HepG2 (cell line): ENCODE measurements at regions not wholly inside any gene's neighbourhood (a gene's known extent, or its start where the extent isn't known, plus 50 kb on each side); places are given as distances from the start of the nearest gene placed in this dataset.

Source experiments
- ATAC-seq: fragments of 200-7000 bp; cut with Tn5 transposase; 3 replicates; pipeline ENCODE4 v1.9.1; 2020; ENCODE audit warnings: mild to moderate bottlenecking, moderate library complexity
- BruUV-seq: library from RNA; stranded (reverse); fragments of 400-500 nt; replicated peaks from 2 replicates; lab custom pipeline; 2021; lab: Mats Ljungman, UMichigan
- CTCF ChIA-PET: fragments of 300-600 bp; formaldehyde crosslinking; extraction: SDS; loops from one replicate; lab custom pipeline; 2021; ENCODE audit warnings: low total read pairs, inconsistent platforms, low intra/inter-chr PET ratio; lab: Yijun Ruan, JAX
- POLR2A ChIA-PET: fragments of 350-600 bp; sonication (Branson Sonifier 250); formaldehyde crosslinking; loops from one replicate; lab custom pipeline; 2020; ENCODE audit warnings: antibody characterized with exemption, inconsistent platforms; lab: Yijun Ruan, JAX
- DNase-seq: peaks from one replicate; pipeline ENCODE4 v3.0.0-alpha.2; 2015; ENCODE audit warnings: low spot score
- FAIRE-seq: peaks from 3 replicates; lab custom pipeline; 2011; peaks lifted over from hg19 to GRCh38; lab: Jason Lieb, UNC
- H2AFZ ChIP-seq: one replicate; pipeline ENCODE4 v1.6.1; 2011; ENCODE audit warnings: low read length, inconsistent platforms
- H3K27ac ChIP-seq: fragments of 300-600 bp; 3 replicates; pipeline ENCODE4 v1.8.0; 2011; ENCODE audit warnings: mixed run types, mild to moderate bottlenecking, mixed read lengths, low read length, inconsistent platforms; ENCODE audit not compliant: insufficient read depth; ENCODE audit errors: extremely low read length
- H3K27me3 ChIP-seq, 2 experiments: fragments of 200-600 bp in 1 of 2; 2 replicates in 1 of 2; 3 replicates in 1 of 2; pipeline versions ENCODE4 v1.6.0 to v1.8.0; 2011; ENCODE audit warnings: low read length in 2 of 2, mild to moderate bottlenecking in 2 of 2, moderate library complexity in 2 of 2, inconsistent platforms in 1 of 2; ENCODE audit not compliant: insufficient read depth in 2 of 2, control insufficient read depth in 1 of 2
- H3K36me3 ChIP-seq, 2 experiments: fragments of 200-600 bp in 1 of 2; replicated peaks in 1 of 2; 2 replicates in 1 of 2; 3 replicates in 1 of 2; pipeline versions ENCODE4 v1.5.1 to v1.8.0; 2011; ENCODE audit warnings: low read length in 2 of 2, inconsistent platforms in 1 of 2; ENCODE audit not compliant: insufficient read depth in 2 of 2, control insufficient read depth in 1 of 2
- H3K4me1 ChIP-seq: 2 replicates; pipeline ENCODE4 v1.5.1; 2012; ENCODE audit warnings: low read length, inconsistent platforms; ENCODE audit not compliant: insufficient read depth
- H3K4me2 ChIP-seq: 2 replicates; pipeline ENCODE4 v1.6.0; 2011; ENCODE audit warnings: low read depth, low read length, inconsistent platforms
- H3K4me3 ChIP-seq, 3 experiments: fragments of 200-600 bp in 1 of 3; sonication (generic), shearing (Covaris generic) in 1 of 3; replicated peaks in 1 of 3; 2 replicates each; pipeline ENCODE4 v1.5.1; 2011 to 2016; ENCODE audit warnings: low read length in 3 of 3, inconsistent platforms in 2 of 3, low read depth in 2 of 3, mild to moderate bottlenecking in 2 of 3, control low read depth in 1 of 3, mixed read lengths in 1 of 3; ENCODE audit not compliant: insufficient read depth in 1 of 3
- H3K79me2 ChIP-seq: one replicate; pipeline ENCODE4 v1.6.1; 2011; ENCODE audit warnings: low read length, inconsistent platforms; ENCODE audit not compliant: insufficient read depth
- H3K9ac ChIP-seq: 2 replicates; pipeline ENCODE4 v1.6.0; 2011; ENCODE audit warnings: mild to moderate bottlenecking, low read depth, low read length, inconsistent platforms; ENCODE audit not compliant: insufficient read depth
- H3K9me3 ChIP-seq: 2 replicates; pipeline ENCODE4 v1.5.1; 2012; ENCODE audit warnings: mild to moderate bottlenecking, low read length
- H4K20me1 ChIP-seq: 2 replicates; pipeline ENCODE4 v1.6.0; 2011; ENCODE audit warnings: inconsistent platforms, mild to moderate bottlenecking, low read length, moderate library complexity; ENCODE audit not compliant: insufficient read depth
- ADNP ChIP-seq: sonication (generic); formaldehyde crosslinking; IDR thresholded peaks from 2 replicates; pipeline ENCODE4 v1.4.0; 2020; ENCODE audit warnings: missing genetic modification reagents
- ATAD3A ChIP-seq: sonication (generic); formaldehyde crosslinking; IDR thresholded peaks from 2 replicates; pipeline ENCODE4 v1.4.0; 2020; ENCODE audit warnings: missing genetic modification reagents
- CAMTA2 ChIP-seq: sonication (generic); formaldehyde crosslinking; IDR thresholded peaks from 2 replicates; pipeline ENCODE4 v1.4.0; 2020; ENCODE audit warnings: mild to moderate bottlenecking, missing genetic modification reagents, borderline replicate concordance
- CREM ChIP-seq, 2 experiments: sonication (generic) in 1 of 2; formaldehyde crosslinking in 1 of 2; IDR thresholded peaks; 2 replicates each; pipeline versions ENCODE4 v1.4.0 to v1.6.1; 2016 to 2020; ENCODE audit warnings: antibody characterized with exemption in 1 of 2, mild to moderate bottlenecking in 1 of 2, missing genetic modification reagents in 1 of 2
- ELF3 ChIP-seq: IDR thresholded peaks from 2 replicates; pipeline ENCODE4 v1.6.1; 2016; ENCODE audit warnings: missing genetic modification reagents, missing compliant biosample characterization
- EP300 ChIP-seq, 3 experiments: sonication (generic) in 1 of 3; formaldehyde crosslinking in 1 of 3; IDR thresholded peaks; 2 replicates each; pipeline versions ENCODE4 v1.5.1 to v1.6.1; 2011 to 2020; ENCODE audit warnings: low read depth in 2 of 3, low read length in 2 of 3, borderline replicate concordance in 1 of 3, improper control_type of control experiment in 1 of 3, mild to moderate bottlenecking in 1 of 3, missing genetic modification reagents in 1 of 3, moderate library complexity in 1 of 3
- GATA4 ChIP-seq: sonication (generic); IDR thresholded peaks from 2 replicates; pipeline ENCODE4 v1.6.1; 2016; ENCODE audit warnings: antibody characterized with exemption, low read depth, borderline replicate concordance
- HHEX ChIP-seq: IDR thresholded peaks from 2 replicates; pipeline ENCODE4 v1.6.1; 2016; ENCODE audit warnings: control low read depth
- NCOR1 ChIP-seq: fragments of 200-600 bp; sonication (generic); IDR thresholded peaks from 2 replicates; pipeline ENCODE4 v1.7.0; 2017; ENCODE audit warnings: antibody characterized with exemption, low read length, borderline replicate concordance
- NR2F2 ChIP-seq: IDR thresholded peaks from 2 replicates; pipeline ENCODE4 v1.6.1; 2012; ENCODE audit warnings: low read depth, inconsistent platforms, borderline replicate concordance
- PAXIP1 ChIP-seq: sonication (generic); formaldehyde crosslinking; conservative IDR thresholded peaks from 2 replicates; pipeline ENCODE4 v1.4.0; 2020; ENCODE audit warnings: mild to moderate bottlenecking, missing genetic modification reagents, moderate library complexity
- SALL1 ChIP-seq: sonication (generic); formaldehyde crosslinking; IDR thresholded peaks from 2 replicates; pipeline ENCODE4 v1.8.0; 2022; ENCODE audit warnings: mild to moderate bottlenecking, missing genetic modification reagents
- SP4 ChIP-seq: sonication (generic); formaldehyde crosslinking; IDR thresholded peaks from 2 replicates; pipeline ENCODE4 v1.8.1; 2023; ENCODE audit warnings: mild to moderate bottlenecking, missing genetic modification reagents
- THAP11 ChIP-seq: IDR thresholded peaks from 2 replicates; pipeline ENCODE4 v1.6.1; 2016; ENCODE audit warnings: missing biosample characterization, missing genetic modification reagents
- ZBTB39 ChIP-seq: sonication (generic); formaldehyde crosslinking; IDR thresholded peaks from 2 replicates; pipeline ENCODE4 v1.5.0; 2020; ENCODE audit warnings: missing genetic modification reagents
- ZEB1 ChIP-seq: IDR thresholded peaks from 2 replicates; pipeline ENCODE4 v1.6.1; 2012; ENCODE audit warnings: mild to moderate bottlenecking, low read depth, inconsistent platforms; ENCODE audit not compliant: insufficient replicate concordance
- ZNF136 ChIP-seq: sonication (generic); formaldehyde crosslinking; IDR thresholded peaks from 2 replicates; pipeline ENCODE4 v1.8.1; 2022; ENCODE audit warnings: low read depth, mild to moderate bottlenecking, moderate library complexity, missing genetic modification reagents
- ZSCAN22 ChIP-seq: sonication (generic); formaldehyde crosslinking; IDR thresholded peaks from 2 replicates; pipeline ENCODE4 v1.4.0; 2020; ENCODE audit warnings: mild to moderate bottlenecking, missing genetic modification reagents
- ZSCAN29 ChIP-seq: sonication (generic); formaldehyde crosslinking; conservative IDR thresholded peaks from 2 replicates; pipeline ENCODE4 v1.4.0; 2020; ENCODE audit warnings: mild to moderate bottlenecking, missing genetic modification reagents
- WGBS: methylation state at CpG from one replicate; pipeline ENCODE4 v1.1.6; 2017; ENCODE audit warnings: low lambda C conversion rate; 5-methylcytosine and 5-hydroxymethylcytosine counted together
- in situ Hi-C: cut with HindIII; loops from 2 replicates; pipeline ENCODE4 v1.10.0; 2017; ENCODE audit warnings: low pct_unique_long_range_greater_than_20kb; ENCODE audit not compliant: extremely low pct_ligation_motif_present
- intact Hi-C: fragments of 100-400 bp; cut with micrococcal nuclease; formaldehyde crosslinking; loops from one replicate; pipeline ENCODE4 v1.10.0; 2022; ENCODE audit not compliant: unreplicated experiment
- TF ChIP-seq, protein P1 (sequence below): sonication (generic); formaldehyde crosslinking; IDR thresholded peaks from 2 replicates; pipeline ENCODE4 v1.8.1; 2023; ENCODE audit warnings: mild to moderate bottlenecking, missing genetic modification reagents, borderline replicate concordance

DNA sequence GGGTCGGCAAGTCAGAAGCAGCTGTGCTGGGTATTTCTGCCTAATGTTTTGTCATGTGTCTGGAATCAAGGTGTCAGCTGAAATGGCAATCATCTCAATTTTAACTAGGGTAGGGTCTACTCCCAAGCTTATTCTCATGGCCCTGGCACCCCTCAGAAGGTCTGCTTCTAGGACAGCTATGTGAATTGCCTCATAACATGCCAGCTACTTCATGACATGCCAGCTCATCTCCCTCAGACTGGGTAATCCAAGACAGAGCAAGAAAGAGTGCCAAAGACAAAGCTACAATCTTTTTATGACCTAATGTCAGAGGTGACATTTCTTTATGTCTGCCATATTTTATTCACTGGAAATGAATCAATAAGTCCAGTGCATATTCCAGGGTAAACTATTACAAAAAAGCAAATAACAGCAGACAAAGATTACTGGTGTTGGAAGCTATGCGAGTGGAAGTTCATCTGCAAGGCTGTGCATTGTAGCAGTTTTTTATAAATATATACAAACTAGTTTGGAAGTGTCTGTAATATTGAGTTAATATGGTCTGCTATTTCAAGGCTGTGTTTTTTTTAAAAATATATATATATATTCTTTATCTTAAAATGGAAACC, 153.3 kb downstream of the FSIP2 start:
- H3K36me3 ChIP-seq: no peaks in the 10 kb centered on the region
- peak overlapping the region; percentile 37 for H3K4me2 ChIP-seq
- ATAC-seq: peak; percentile 77
- no peak overlapping the region for H2AFZ ChIP-seq
- WGBS: 30% methylated on average over 2 of the region's 2 CpGs
- no peak overlapping the region for H3K9ac ChIP-seq
- BruUV-seq: no TSS peak
- in situ Hi-C loops: no loop called here
- no peaks in the 10 kb centered on the region for H3K9me3 ChIP-seq
- POLR2A ChIA-PET: no interaction called here
- H3K4me3 ChIP-seq: 0 out of 6 replicates have a peak overlapping the region, but pooled peaks of 1 of the 3 experiments have one; percentile 6
- CTCF ChIA-PET: no interaction called here
- no peaks in the 10 kb centered on the region for H3K79me2 ChIP-seq
- no peak for DNase-seq
- no peaks in the 10 kb centered on the region for H4K20me1 ChIP-seq
- H3K27ac ChIP-seq: peak overlapping the region; percentile 52
- no peaks in the 10 kb centered on the region for H3K27me3 ChIP-seq
- H3K4me1 ChIP-seq: peaks cover 41% of the 10 kb centered on the region
- intact Hi-C loops: loop anchor here (5.0 kb wide), 1 partner anchor 110 kb away; no protein-coding TSS in a partner anchor
- no peak for FAIRE-seq
- TF ChIP-seq ZSCAN29 (CRISPR knock-in tag): no peak
- TF ChIP-seq THAP11 (CRISPR knock-in tag): no peak
- peak in 1 of 2 experiments; percentile 37; a peak in 1 of 4 replicates for TF ChIP-seq EP300 (IDR thresholded peaks at IDR 0.05; ENCODE audit: low read depth in 2 of 2, low read length in 2 of 2)
- no peak for TF ChIP-seq EP300 (CRISPR knock-in tag; IDR thresholded peaks at IDR 0.05; ENCODE audit: borderline replicate concordance)
- TF ChIP-seq PAXIP1 (CRISPR knock-in tag): 0 out of 2 replicates have a peak, but pooled peaks have one; percentile 20
- TF ChIP-seq SALL1 (CRISPR knock-in tag): peak; percentile 51; the same call in 1 of the 2 replicates
- TF ChIP-seq NR2F2: 0 out of 2 replicates have a peak, but pooled peaks have one; percentile 17
- TF ChIP-seq NCOR1: peak; percentile 12; the same call in 1 of the 2 replicates
- TF ChIP-seq SP4: no peak
- TF ChIP-seq ZNF136 (CRISPR knock-in tag): no peak
- no peak for TF ChIP-seq CREM (IDR thresholded peaks at IDR 0.05)
- TF ChIP-seq CREM (CRISPR knock-in tag; IDR thresholded peaks at IDR 0.05): no peak
- TF ChIP-seq ZSCAN22 (CRISPR knock-in tag): no peak
- no peak for TF ChIP-seq ZBTB39 (CRISPR knock-in tag)
- TF ChIP-seq, protein P1, sequence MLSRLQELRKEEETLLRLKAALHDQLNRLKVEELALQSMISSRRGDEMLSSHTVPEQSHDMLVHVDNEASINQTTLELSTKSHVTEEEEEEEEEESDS (CRISPR knock-in tag): no peak
- TF ChIP-seq GATA4: no peak
- peak; percentile 13; the same call in 1 of the 2 replicates for TF ChIP-seq HHEX (CRISPR knock-in tag)
- TF ChIP-seq ZEB1: no peak
- no peak for TF ChIP-seq ATAD3A (CRISPR knock-in tag)
- TF ChIP-seq ELF3 (CRISPR knock-in tag): no peak
- TF ChIP-seq ADNP: no peak
- no peak for TF ChIP-seq CAMTA2 (CRISPR knock-in tag)
